ENCODE measurements at regions not wholly inside any gene's neighbourhood (a gene's known extent, or its start where the extent isn't known, plus 50 kb on each side); places are given as distances from the start of the nearest gene placed in this dataset.

DNA sequence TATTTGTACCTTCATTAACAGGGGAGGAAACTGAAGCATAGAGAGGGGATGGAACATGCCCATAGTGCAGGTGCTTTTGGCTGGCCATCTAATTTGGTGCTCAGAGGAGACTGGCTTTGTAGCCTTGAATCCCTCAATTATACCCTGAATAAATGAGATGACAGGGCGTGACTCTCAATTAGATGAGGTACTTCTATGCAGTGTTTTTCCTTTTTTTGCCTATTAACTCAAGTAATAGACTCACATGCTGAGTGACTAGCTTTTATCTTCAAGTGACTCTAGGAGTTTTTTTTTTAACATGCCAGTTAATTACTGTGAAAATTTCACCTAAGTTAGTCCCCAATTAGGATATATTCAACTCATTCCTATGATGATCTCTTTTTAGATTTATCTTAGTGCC is 243.7 kb downstream of the DACT1 start:
- TF ChIP-seq POLR2A (IDR thresholded peaks at IDR 0.05) = no peak
- TF ChIP-seq, protein P1, sequence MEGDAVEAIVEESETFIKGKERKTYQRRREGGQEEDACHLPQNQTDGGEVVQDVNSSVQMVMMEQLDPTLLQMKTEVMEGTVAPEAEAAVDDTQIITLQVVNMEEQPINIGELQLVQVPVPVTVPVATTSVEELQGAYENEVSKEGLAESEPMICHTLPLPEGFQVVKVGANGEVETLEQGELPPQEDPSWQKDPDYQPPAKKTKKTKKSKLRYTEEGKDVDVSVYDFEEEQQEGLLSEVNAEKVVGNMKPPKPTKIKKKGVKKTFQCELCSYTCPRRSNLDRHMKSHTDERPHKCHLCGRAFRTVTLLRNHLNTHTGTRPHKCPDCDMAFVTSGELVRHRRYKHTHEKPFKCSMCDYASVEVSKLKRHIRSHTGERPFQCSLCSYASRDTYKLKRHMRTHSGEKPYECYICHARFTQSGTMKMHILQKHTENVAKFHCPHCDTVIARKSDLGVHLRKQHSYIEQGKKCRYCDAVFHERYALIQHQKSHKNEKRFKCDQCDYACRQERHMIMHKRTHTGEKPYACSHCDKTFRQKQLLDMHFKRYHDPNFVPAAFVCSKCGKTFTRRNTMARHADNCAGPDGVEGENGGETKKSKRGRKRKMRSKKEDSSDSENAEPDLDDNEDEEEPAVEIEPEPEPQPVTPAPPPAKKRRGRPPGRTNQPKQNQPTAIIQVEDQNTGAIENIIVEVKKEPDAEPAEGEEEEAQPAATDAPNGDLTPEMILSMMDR (IDR thresholded peaks at IDR 0.05) = no peak
- no peak for TF ChIP-seq POLR2AphosphoS5 (IDR thresholded peaks at IDR 0.05)

All from prostate gland (tissue), 2 donors.